T-helper 17 cell (primary cell): ENCODE measurements at regions not wholly inside any gene's neighbourhood (a gene's known extent, or its start where the extent isn't known, plus 50 kb on each side); places are given as distances from the start of the nearest gene placed in this dataset.

Source experiments
- ATAC-seq: fragments of 150-1000 bp; cut with Tn5 transposase; 2 replicates; pipeline ENCODE4 v1.10.0; 2021; ENCODE audit warnings: mild to moderate bottlenecking, moderate library complexity
- DNase-seq, 3 donors: peaks; one replicate each; pipeline versions ENCODE4 v3.0.0 to v3.0.0-alpha.2; 2020 to 2021
- H3K9me3 ChIP-seq: one replicate; pipeline ENCODE4 v1.7.0; 2013; ENCODE audit warnings: low read length, mild to moderate bottlenecking; ENCODE audit not compliant: control insufficient read depth, poor library complexity, severe bottlenecking
- H3K27ac Mint-ChIP-seq: one replicate; pipeline ENCODE4 v1.8.0; 2022; ENCODE audit warnings: mild to moderate bottlenecking, moderate library complexity, mixed read lengths
- H3K27me3 Mint-ChIP-seq: one replicate; pipeline ENCODE4 v1.8.0; 2022; ENCODE audit warnings: mixed read lengths
- H3K36me3 Mint-ChIP-seq: one replicate; pipeline ENCODE4 v1.8.0; 2022; ENCODE audit warnings: low read depth, mixed read lengths
- H3K4me1 Mint-ChIP-seq: one replicate; pipeline ENCODE4 v1.8.0; 2022; ENCODE audit warnings: mild to moderate bottlenecking, mixed read lengths
- H3K4me3 Mint-ChIP-seq: one replicate; pipeline ENCODE4 v1.8.0; 2022; ENCODE audit warnings: mild to moderate bottlenecking, moderate library complexity, mixed read lengths

GRCh38 chr13:107277911-107278310, 710.0 kb upstream of the ARGLU1 start:
- Mint-ChIP-seq H3K36me3 (no peaks in the 10 kb centered on the region), H3K4me1 (no peaks in the 10 kb centered on the region), H3K27ac (no peak overlapping the region), H3K4me3 (no peak overlapping the region), H3K27me3 (no peaks in the 10 kb centered on the region)
- DNase-seq (no peak), ATAC-seq (no peak)
- H3K9me3 ChIP-seq: no peaks in the 10 kb centered on the region

GRCh38 chr13:107276936-107277335, 709.0 kb upstream of the ARGLU1 start:
- H3K36me3 Mint-ChIP-seq: no peaks in the 10 kb centered on the region
- DNase-seq (no peak), ATAC-seq (no peak)
- no peaks in the 10 kb centered on the region for H3K4me1 Mint-ChIP-seq
- no peak overlapping the region for H3K27ac Mint-ChIP-seq
- no peaks in the 10 kb centered on the region for H3K9me3 ChIP-seq
- no peaks in the 10 kb centered on the region for H3K27me3 Mint-ChIP-seq
- no peak overlapping the region for H3K4me3 Mint-ChIP-seq

GRCh38 chr13:107275945-107276614, 708.1 kb upstream of the ARGLU1 start:
- ATAC-seq: no peak
- no peaks in the 10 kb centered on the region for H3K4me1 Mint-ChIP-seq
- H3K27me3 Mint-ChIP-seq: no peaks in the 10 kb centered on the region

DNA sequence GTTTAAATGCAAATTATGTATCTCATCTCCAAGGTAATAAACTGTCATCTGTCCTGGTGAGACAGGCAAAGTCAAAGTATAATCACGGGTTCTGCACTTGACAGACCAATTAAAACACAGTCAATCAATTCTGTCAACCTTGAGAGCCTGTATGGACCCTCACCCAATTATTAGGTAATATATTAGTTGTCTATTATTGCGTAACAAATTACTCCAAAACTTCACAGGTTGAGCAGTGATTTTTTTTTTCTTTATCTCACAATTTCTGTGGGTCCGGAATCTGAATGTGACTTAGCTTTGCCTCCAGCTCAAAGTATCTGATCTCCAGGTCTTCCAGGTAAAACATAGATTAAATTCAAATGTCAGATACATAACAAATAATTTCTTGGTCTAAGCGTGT, 707.4 kb upstream of the ARGLU1 start:
- DNase-seq (no peak), ATAC-seq (no peak)
- Mint-ChIP-seq H3K36me3 (no peaks in the 10 kb centered on the region), H3K4me3 (no peak overlapping the region), H3K4me1 (no peaks in the 10 kb centered on the region), H3K27ac (no peak overlapping the region), H3K27me3 (no peaks in the 10 kb centered on the region)
- H3K9me3 ChIP-seq: no peaks in the 10 kb centered on the region

More at GRCh38 chr13:107275945-107276614, 708.1 kb upstream of the ARGLU1 start:
- no peaks in the 10 kb centered on the region for H3K36me3 Mint-ChIP-seq
- H3K4me3 Mint-ChIP-seq: no peak overlapping the region
- no peaks in the 10 kb centered on the region for H3K9me3 ChIP-seq
- H3K27ac Mint-ChIP-seq: no peak overlapping the region
- DNase-seq: no peak

DNA sequence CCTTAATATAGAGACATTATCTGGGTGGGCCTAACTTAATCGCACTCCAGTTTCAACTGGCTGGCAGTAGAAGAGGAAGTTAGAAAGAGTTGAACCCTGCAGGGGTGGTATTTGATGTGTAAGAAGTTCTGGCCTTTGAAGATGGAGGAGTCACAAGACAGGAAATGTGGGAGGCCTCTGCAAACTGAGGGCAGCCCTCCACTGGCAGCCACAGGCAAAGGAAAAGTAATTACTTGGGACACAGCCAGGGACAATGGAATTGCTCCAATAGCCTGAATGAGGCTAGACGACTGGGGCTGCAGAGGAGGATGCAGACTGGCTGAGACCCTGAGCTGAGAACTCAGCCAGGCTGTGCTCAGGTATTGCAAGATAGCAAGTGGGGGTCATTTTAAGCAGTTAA, 703.3 kb upstream of the ARGLU1 start:
- no peaks in the 10 kb centered on the region for H3K9me3 ChIP-seq
- Mint-ChIP-seq H3K4me1 (no peaks in the 10 kb centered on the region), H3K4me3 (no peak overlapping the region), H3K27ac (no peak overlapping the region), H3K27me3 (no peaks in the 10 kb centered on the region), H3K36me3 (no peaks in the 10 kb centered on the region)
- DNase-seq (no peak), ATAC-seq (no peak)

GRCh38 chr13:107266657-107267056, 698.7 kb upstream of the ARGLU1 start:
- no peak for ATAC-seq
- Mint-ChIP-seq H3K4me1 (no peaks in the 10 kb centered on the region), H3K27ac (no peak overlapping the region), H3K36me3 (no peaks in the 10 kb centered on the region), H3K27me3 (no peaks in the 10 kb centered on the region), H3K4me3 (no peak overlapping the region)
- no peaks in the 10 kb centered on the region for H3K9me3 ChIP-seq
- no peak for DNase-seq

GRCh38 chr13:107258599-107259187, 690.8 kb upstream of the ARGLU1 start:
- Mint-ChIP-seq H3K4me1 (no peaks in the 10 kb centered on the region), H3K27me3 (no peaks in the 10 kb centered on the region), H3K4me3 (no peak overlapping the region), H3K36me3 (no peaks in the 10 kb centered on the region), H3K27ac (no peak overlapping the region)
- ATAC-seq (no peak), DNase-seq (no peak)
- H3K9me3 ChIP-seq: no peaks in the 10 kb centered on the region

DNA sequence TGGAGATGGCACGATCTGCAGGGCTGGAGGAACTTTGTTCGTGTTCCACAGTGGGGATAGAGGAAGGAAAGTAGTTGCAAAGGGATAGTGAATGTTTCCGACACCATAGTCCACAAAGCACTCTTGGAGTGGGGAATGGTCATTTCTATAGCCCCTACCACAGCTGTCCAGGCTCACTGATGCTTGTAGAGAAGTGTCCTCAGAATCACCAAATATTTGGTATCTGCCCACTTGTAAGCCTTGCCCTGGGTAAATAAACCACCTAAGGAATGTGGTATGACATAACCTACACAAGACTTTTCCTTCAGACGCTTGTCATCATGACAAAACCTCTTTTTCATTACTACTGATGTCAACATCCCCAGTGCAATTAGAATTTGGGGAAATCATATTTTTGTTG, 686.5 kb upstream of the ARGLU1 start:
- Mint-ChIP-seq H3K36me3 (no peaks in the 10 kb centered on the region), H3K4me3 (no peak overlapping the region), H3K27me3 (no peaks in the 10 kb centered on the region), H3K4me1 (no peaks in the 10 kb centered on the region), H3K27ac (no peak overlapping the region)
- DNase-seq: no peak
- no peak for ATAC-seq
- H3K9me3 ChIP-seq: no peaks in the 10 kb centered on the region

- H3K27me3 Mint-ChIP-seq: no peaks in the 10 kb centered on the region
- DNase-seq (no peak), ATAC-seq (no peak)
- no peaks in the 10 kb centered on the region for H3K4me1 Mint-ChIP-seq
- no peak overlapping the region for H3K27ac Mint-ChIP-seq
- H3K9me3 ChIP-seq: no peaks in the 10 kb centered on the region
- H3K4me3 Mint-ChIP-seq: no peak overlapping the region
- H3K36me3 Mint-ChIP-seq: no peaks in the 10 kb centered on the region
Observed at GRCh38 chr13:107252428-107252827, 684.5 kb upstream of the ARGLU1 start.

DNA sequence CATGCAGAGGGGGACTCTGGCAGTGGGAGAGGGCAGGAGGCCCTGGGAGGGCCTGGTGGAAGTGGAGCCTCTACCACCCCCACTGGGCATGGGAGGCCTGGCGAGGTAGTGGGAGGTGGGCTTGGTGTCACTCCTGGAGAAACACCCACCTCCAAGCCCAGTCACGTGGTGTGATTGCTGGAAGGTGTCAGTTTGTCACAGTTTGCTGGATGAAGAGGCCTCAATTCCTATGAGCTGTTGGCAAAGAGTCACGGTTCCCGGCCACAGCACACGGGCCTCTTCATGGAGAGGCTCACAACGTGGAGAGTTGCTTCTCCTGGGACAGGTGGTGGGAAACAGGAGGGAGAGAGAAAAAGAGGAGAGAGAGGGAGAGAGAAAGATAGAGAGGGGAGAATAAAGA, 684.1 kb upstream of the ARGLU1 start:
- ATAC-seq (no peak), DNase-seq (no peak)
- no peaks in the 10 kb centered on the region for H3K9me3 ChIP-seq
- no peaks in the 10 kb centered on the region for H3K4me1 Mint-ChIP-seq
- no peaks in the 10 kb centered on the region for H3K27me3 Mint-ChIP-seq
- H3K27ac Mint-ChIP-seq: no peak overlapping the region
- no peak overlapping the region for H3K4me3 Mint-ChIP-seq
- no peaks in the 10 kb centered on the region for H3K36me3 Mint-ChIP-seq

DNA sequence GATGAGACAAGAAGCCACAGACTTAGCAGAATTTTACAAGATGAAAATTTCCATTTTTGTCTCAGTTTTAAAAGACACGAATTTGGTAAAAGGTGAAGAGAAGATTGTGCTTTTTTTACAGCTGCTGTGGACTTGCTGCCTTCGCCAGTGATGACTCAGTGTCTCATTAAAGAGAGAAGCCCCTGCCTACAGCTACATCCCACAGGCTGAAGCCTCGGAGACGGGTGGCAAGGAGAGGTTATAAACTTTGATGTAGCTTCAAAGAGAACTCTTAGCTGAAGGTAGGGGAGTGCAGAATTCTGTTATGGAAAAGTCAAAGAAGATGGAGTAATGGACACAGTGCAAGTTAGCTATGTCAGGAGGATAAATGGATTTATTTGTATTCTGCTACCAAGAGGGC, 683.4 kb upstream of the ARGLU1 start:
- H3K9me3 ChIP-seq: no peaks in the 10 kb centered on the region
- H3K4me3 Mint-ChIP-seq: no peak overlapping the region
- no peak for DNase-seq
- no peaks in the 10 kb centered on the region for H3K27me3 Mint-ChIP-seq
- no peaks in the 10 kb centered on the region for H3K36me3 Mint-ChIP-seq
- no peaks in the 10 kb centered on the region for H3K4me1 Mint-ChIP-seq
- no peak overlapping the region for H3K27ac Mint-ChIP-seq
- no peak for ATAC-seq

DNA sequence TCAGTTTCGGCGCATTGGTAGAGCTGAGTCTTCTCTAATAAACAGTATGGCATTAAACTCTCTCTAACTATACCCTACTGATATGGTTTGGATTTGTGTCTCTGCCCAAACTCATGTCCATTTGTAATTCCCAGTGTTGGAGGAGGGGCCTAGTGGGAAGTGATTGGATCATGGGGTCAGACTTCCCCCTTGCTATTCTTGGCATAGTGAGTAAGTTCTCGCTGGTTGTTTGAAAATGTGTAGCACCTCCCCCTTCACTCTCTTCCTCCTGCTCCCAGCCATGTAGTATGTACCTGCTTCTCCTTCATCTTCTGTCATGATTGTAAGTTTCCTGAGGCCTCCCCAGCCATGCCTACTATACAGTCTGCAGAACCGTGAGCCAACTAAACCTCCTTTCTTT, 682.7 kb upstream of the ARGLU1 start:
- Mint-ChIP-seq H3K4me3 (no peak overlapping the region), H3K27ac (no peak overlapping the region), H3K27me3 (no peaks in the 10 kb centered on the region), H3K4me1 (no peaks in the 10 kb centered on the region), H3K36me3 (no peaks in the 10 kb centered on the region)
- ATAC-seq (no peak), DNase-seq (no peak)
- H3K9me3 ChIP-seq: no peaks in the 10 kb centered on the region

DNA sequence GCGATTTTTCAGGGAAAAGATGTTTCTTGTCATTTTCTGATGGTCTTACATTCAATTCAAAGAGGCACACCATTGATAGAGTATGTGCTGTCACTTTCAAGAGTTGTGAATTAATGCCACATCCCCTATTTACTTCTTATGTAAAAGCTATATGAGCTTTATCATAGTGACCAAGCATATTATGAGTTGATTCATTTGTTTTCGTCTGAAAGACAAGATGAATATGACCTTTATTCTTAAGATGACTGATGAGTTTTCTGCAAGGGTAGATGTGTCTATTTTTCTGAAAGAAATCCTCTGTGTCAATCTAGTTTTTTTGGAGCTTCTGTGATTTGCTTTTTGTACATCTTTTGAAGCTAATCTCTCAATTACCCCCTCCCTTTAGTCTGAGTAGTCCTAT, 676.3 kb upstream of the ARGLU1 start:
- no peak overlapping the region for H3K27ac Mint-ChIP-seq
- no peaks in the 10 kb centered on the region for H3K4me1 Mint-ChIP-seq
- H3K36me3 Mint-ChIP-seq: no peaks in the 10 kb centered on the region
- no peak overlapping the region for H3K4me3 Mint-ChIP-seq
- DNase-seq (no peak), ATAC-seq (no peak)
- no peaks in the 10 kb centered on the region for H3K27me3 Mint-ChIP-seq
- no peaks in the 10 kb centered on the region for H3K9me3 ChIP-seq

DNA sequence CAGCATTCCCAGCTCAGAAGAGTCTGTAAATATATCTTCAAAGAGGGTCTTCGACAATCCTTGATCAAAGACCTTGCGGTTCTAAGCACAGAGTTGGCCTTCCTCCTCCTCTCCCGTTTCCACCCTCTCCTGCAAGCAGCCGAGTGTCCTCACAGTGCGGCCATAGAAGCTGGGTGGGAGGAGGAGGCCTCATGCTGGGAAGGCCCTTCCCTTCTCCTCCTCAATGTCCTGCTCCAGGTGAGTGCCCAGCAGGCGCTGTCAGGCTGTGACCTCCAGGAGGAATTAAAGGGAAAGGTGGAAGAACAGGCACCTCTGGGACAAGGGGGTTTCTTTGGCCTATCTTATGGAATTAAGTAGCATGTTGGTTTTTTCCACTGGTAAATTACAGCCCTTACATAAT, 674.2 kb upstream of the ARGLU1 start:
- H3K4me1 Mint-ChIP-seq: no peaks in the 10 kb centered on the region
- DNase-seq (no peak), ATAC-seq (no peak)

More for the DNA sequence above, 674.2 kb upstream of the ARGLU1 start:
- Mint-ChIP-seq H3K4me3 (no peak overlapping the region), H3K36me3 (no peaks in the 10 kb centered on the region), H3K27ac (no peak overlapping the region), H3K27me3 (no peaks in the 10 kb centered on the region)
- H3K9me3 ChIP-seq: no peaks in the 10 kb centered on the region
